WTC11 (cell line): ENCODE measurements at regions not wholly inside any gene's neighbourhood (a gene's known extent, or its start where the extent isn't known, plus 50 kb on each side); places are given as distances from the start of the nearest gene placed in this dataset.

ENCODE experiments used
- ATF3 ChIP-seq: sonication (generic); formaldehyde crosslinking; conservative IDR thresholded peaks from 2 replicates; pipeline ENCODE4 v1.8.1; 2022; ENCODE audit warnings: mild to moderate bottlenecking, missing genetic modification reagents
- TF ChIP-seq, protein P1 (sequence below): fragments of 200-600 bp; IDR thresholded peaks from 2 replicates; pipeline ENCODE4 v1.8.0; 2022; ENCODE audit warnings: antibody characterized with exemption

- TF ChIP-seq, protein P1, sequence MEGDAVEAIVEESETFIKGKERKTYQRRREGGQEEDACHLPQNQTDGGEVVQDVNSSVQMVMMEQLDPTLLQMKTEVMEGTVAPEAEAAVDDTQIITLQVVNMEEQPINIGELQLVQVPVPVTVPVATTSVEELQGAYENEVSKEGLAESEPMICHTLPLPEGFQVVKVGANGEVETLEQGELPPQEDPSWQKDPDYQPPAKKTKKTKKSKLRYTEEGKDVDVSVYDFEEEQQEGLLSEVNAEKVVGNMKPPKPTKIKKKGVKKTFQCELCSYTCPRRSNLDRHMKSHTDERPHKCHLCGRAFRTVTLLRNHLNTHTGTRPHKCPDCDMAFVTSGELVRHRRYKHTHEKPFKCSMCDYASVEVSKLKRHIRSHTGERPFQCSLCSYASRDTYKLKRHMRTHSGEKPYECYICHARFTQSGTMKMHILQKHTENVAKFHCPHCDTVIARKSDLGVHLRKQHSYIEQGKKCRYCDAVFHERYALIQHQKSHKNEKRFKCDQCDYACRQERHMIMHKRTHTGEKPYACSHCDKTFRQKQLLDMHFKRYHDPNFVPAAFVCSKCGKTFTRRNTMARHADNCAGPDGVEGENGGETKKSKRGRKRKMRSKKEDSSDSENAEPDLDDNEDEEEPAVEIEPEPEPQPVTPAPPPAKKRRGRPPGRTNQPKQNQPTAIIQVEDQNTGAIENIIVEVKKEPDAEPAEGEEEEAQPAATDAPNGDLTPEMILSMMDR, result no peak
- TF ChIP-seq ATF3, result no peak
Observed at GRCh38 chr20:57087102-57087501, 179.3 kb downstream of the BMP7 start.
